HG03280 (cell line): ENCODE measurements at regions not wholly inside any gene's neighbourhood (a gene's known extent, or its start where the extent isn't known, plus 50 kb on each side); places are given as distances from the start of the nearest gene placed in this dataset.

Experiments used
- ATAC-seq: cut with Tn5 transposase; IDR thresholded peaks from one replicate; pipeline ENCODE4 v1.9.1; 2021; ENCODE audit warnings: mild to moderate bottlenecking, moderate library complexity; ENCODE audit not compliant: unreplicated experiment

- no peak for ATAC-seq
These were observed 144.3 kb upstream of the MTAP start for GRCh38 chr9:21657966-21658667.

DNA sequence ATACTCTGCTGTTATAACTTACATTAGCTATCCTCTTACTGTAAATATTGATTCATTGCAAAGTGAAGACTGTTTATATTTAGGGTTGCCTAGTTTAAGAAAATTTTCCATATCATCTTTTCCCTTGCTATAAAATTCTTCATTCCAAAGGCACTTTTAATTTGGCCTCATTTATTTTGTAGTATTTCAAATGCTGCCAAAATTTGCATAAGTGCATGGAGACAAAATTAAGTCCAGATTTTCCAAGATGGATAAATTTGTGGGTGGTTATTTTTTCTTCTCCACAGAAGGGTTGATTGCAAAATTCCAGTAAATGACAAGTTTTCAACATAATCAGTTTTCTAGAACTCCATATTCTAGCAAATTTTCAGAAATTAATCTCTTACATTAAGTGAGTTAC, 141.5 kb upstream of the MTAP start:
- no peak for ATAC-seq

- ATAC-seq = no peak
These were observed 140.8 kb upstream of the MTAP start for GRCh38 chr9:21661626-21662025.

GRCh38 chr9:21668516-21668915, 133.9 kb upstream of the MTAP start:
- ATAC-seq = no peak

DNA sequence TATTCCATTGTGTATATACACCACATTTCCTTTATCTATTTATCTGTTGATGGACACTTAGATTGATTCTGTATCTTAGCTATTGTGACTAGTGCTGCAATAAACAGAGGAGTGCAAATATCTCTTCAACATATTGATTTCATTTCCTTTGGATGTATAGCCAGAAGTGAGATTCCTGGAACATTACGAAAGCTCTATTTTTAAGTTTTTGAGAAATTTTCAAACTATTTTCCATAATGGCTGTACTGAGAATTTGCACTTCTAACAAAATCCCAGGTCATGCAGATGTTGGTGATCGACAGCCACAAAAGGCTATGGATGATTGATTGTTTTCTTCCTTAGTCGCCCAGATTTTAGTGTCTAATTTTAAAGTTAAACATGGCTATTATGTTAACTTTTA, 132.7 kb upstream of the MTAP start:
- no peak for ATAC-seq

- ATAC-seq = no peak
These were observed 132.1 kb upstream of the MTAP start for GRCh38 chr9:21670374-21670773.

DNA sequence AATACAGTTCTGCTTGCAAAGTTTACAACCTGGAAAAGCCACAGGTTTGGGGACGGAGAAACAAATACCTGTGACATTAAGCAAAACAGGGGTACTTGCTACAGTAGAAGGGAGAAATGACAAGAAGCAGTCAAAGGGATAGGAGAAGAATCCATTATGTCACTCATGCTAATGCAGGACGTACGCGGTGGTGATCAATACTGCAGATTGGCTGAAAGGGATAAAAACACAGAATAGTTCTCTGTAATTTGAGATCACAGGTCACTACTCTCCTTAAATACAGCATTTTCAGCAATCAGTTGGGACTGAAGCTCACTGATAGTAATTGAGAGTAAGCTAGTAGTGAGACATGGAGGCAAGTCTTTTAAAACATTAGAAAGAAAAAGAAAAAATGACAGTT, 130.3 kb upstream of the MTAP start:
- ATAC-seq = no peak

GRCh38 chr9:21672761-21673160, 129.7 kb upstream of the MTAP start:
- ATAC-seq = no peak

DNA sequence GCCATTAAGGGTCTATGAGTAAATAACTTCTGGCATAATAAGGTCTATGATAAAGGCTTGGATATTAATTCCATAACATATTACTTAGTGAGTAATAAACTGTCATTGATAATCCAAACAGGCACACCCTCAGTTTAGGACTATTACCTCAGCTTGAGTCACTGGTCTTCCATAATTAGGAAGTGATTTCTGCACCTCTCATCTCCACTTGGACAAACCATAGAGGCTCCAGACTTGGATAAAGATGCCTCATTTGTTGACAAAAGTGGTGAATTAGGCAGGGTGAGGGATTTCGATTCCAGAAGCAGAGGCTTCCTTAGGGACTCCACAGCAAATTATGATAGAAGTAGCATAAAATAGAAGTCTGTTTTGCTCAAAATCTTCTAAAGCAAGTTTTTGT, 127.5 kb upstream of the MTAP start:
- ATAC-seq = no peak

GRCh38 chr9:21677387-21677786, 125.0 kb upstream of the MTAP start:
- ATAC-seq = no peak

GRCh38 chr9:21677834-21678233, 124.6 kb upstream of the MTAP start:
- ATAC-seq = no peak

DNA sequence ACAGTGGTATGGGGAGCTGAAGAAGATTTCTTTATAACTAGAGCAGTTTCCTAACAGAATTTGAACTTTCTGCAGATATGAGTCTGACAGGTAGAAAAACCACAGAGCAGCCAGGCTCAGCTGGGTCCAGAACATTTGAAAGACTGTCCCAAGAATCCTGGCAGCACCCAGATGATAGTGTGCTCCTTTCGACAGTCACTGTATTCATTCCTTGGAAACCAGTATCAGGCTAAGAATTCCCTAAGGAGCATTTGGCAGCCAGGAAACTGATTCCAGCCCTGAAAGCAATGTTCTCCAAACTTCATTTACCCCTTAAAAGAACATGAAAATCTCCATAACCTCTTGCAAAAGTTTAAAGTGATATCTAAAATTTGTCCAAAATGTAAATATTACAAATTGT, 123.0 kb upstream of the MTAP start:
- no peak for ATAC-seq

DNA sequence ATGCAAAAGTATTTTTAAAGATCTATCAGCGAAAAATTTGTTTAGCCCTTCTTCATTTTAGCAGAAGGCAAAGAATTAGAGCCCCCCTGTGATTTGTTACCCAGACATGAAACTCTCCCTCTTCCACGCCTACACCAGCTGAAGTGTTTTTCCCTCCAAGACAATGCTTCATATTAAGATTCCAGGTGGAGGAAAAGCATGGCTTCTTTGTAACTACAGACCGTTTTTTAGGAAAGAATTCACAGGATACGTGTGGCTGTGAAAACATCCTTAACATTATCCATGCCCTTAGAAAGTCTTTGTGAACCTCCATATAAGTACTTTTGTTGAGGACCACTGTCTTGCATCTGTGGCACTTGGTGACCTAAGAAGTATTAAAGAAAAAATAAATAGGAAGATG, 121.8 kb upstream of the MTAP start:
- ATAC-seq = no peak

DNA sequence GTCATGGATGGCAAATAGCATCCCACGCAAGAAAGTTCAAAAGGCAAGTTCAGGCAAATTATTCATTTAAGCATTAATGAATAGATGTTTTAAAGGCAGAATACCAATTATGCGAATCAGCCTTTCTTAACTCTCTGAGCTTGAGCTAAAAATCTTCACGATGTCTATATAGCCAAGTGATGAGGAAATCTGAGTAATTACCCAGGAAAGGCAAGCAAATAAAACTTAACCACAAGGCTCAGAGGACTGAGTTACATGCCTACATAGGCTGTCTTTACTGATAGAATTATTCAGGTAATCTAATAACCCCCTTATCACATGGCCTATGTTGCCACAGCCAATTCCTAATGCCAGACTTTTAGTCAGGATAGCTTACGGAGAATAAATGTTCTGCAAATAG, 120.8 kb upstream of the MTAP start:
- ATAC-seq = no peak

DNA sequence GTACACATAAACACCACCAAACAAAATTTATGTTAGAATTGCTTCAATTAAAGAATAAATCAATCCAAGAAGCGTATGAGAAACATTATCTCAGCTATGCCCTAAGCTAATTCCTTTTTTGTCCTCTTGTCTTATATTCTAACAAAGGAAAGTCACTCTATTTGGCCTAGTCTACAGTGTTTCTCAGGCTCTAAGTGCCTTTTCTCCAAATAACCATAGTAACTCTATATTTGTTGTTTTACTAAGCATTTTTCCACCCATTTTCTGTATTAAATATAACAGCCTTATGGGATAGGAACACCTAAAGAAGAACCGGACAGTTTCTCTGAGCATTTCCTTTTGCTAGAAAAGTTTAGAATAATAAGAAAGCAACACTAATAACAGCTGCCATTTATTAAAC, 120.1 kb upstream of the MTAP start:
- no peak for ATAC-seq

GRCh38 chr9:21682981-21683380, 119.5 kb upstream of the MTAP start:
- no peak for ATAC-seq

GRCh38 chr9:21683484-21684175, 118.8 kb upstream of the MTAP start:
- no peak for ATAC-seq

GRCh38 chr9:21684231-21684630, 118.2 kb upstream of the MTAP start:
- ATAC-seq = no peak

DNA sequence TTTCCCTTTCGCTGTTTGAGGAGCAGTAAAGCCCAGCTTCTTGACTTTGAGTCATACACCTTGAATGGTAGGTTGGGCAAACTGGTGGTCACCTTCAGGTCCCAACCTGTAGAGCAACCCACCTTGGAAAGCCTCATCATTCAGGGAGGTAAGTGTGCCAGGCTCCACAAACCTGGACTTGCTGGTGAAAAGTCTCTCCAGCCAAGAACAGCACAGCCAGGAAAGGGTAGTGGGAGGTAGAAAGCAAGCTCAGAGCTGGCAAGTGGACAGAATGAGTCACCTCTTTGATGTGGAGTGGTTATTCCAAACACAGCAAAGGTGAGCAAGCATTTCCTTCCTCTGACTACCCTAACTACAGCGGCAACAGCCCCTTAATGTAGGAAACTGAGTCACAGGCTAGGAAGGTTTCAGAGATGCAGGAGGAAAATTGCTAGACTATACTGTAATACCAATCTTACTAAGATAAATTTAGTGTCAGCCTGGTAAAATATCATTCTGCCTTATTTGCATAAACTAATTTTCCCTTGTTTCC, 117.5 kb upstream of the MTAP start:
- no peak for ATAC-seq

- no peak for ATAC-seq
These were observed 116.9 kb upstream of the MTAP start for GRCh38 chr9:21685502-21685901.

DNA sequence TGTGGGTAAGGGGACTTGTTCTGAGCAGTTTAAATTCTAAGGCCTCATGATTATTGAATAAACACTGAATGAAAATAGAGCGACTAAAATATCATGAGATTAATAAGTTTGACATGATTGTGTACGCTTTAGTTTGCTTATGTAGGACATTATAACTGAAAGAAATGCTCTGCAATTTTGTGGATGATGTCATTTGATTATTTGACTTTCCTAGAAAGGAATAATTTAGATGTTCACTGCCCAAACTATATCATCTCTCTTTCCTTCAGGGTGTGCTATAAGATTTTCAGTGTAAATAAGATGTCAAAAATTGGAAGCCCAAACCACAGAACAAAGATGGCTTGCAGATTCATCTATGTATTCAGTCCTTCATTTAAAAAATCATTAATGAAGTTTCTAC, 115.7 kb upstream of the MTAP start:
- ATAC-seq = no peak

GRCh38 chr9:21687351-21687750, 115.1 kb upstream of the MTAP start:
- no peak for ATAC-seq
